ENCODE measurements at regions not wholly inside any gene's neighbourhood (a gene's known extent, or its start where the extent isn't known, plus 50 kb on each side); places are given as distances from the start of the nearest gene placed in this dataset.

- Histone ChIP-seq H3K4me1 (ENCODE audit: control insufficient read depth, insufficient read depth, low read length) (no peaks in the 10 kb centered on the region), H3K4me3 (ENCODE audit: low read length) (no peak overlapping the region), H3K36me3 (ENCODE audit: control insufficient read depth, insufficient read depth, low read length) (no peaks in the 10 kb centered on the region), H3K27me3 (ENCODE audit: control insufficient read depth, insufficient read depth, low read length) (no peaks in the 10 kb centered on the region), H3K9me3 (ENCODE audit: control insufficient read depth, insufficient read depth, low read length) (peaks cover 3% of the 10 kb centered on the region), H3K27ac (ENCODE audit: low read length) (no peak overlapping the region)
- H3K4me1 Mint-ChIP-seq, result no peaks in the 10 kb centered on the region
- H3K27ac Mint-ChIP-seq, result no peak overlapping the region
- no peaks in the 10 kb centered on the region for H3K36me3 Mint-ChIP-seq
- no peak overlapping the region for H3K4me3 Mint-ChIP-seq
- intact Hi-C loops (cut with micrococcal nuclease), result no loop called here
- 86% methylated on average over 13 of the region's 14 CpGs for WGBS (ENCODE audit: insufficient coverage)
- TF ChIP-seq CTCF (IDR thresholded peaks at IDR 0.05), result no peak
- ATAC-seq, result no peak
- H3K27me3 Mint-ChIP-seq (ENCODE audit: low read depth in 2 of 2), result peaks cover 0 to 12% of the 10 kb centered on the region in 2 donors
- H3K9me3 Mint-ChIP-seq, result no peaks in the 10 kb centered on the region
- DNase-seq, result no peak
Observed at GRCh38 chr6:169312658-169313346, 59.2 kb upstream of the THBS2 start.

GRCh38 chr6:169310983-169311382 is 57.3 kb upstream of the THBS2 start:
- Mint-ChIP-seq H3K4me3 (no peak overlapping the region), H3K36me3 (no peaks in the 10 kb centered on the region), H3K27me3 (ENCODE audit: low read depth in 2 of 2) (peaks cover 5 to 24% of the 10 kb centered on the region in 2 donors), H3K27ac (no peak overlapping the region), H3K9me3 (no peaks in the 10 kb centered on the region), H3K4me1 (no peaks in the 10 kb centered on the region)
- Histone ChIP-seq H3K27me3 (ENCODE audit: control insufficient read depth, insufficient read depth, low read length) (no peaks in the 10 kb centered on the region), H3K4me3 (ENCODE audit: low read length) (no peak overlapping the region), H3K4me1 (ENCODE audit: control insufficient read depth, insufficient read depth, low read length) (no peaks in the 10 kb centered on the region), H3K36me3 (ENCODE audit: control insufficient read depth, insufficient read depth, low read length) (no peaks in the 10 kb centered on the region), H3K9me3 (ENCODE audit: control insufficient read depth, insufficient read depth, low read length) (peaks cover 3% of the 10 kb centered on the region), H3K27ac (ENCODE audit: low read length) (no peak overlapping the region)
- 83% methylated on average over 3 of the region's 3 CpGs for WGBS (ENCODE audit: insufficient coverage)
- peak in 1 of 3 donors; percentile 37 for ATAC-seq
- intact Hi-C loops (cut with micrococcal nuclease), result no loop called here
- TF ChIP-seq CTCF (IDR thresholded peaks at IDR 0.05), result no peak
- no peak for DNase-seq
